ENCODE measurements at regions not wholly inside any gene's neighbourhood (a gene's known extent, or its start where the extent isn't known, plus 50 kb on each side); places are given as distances from the start of the nearest gene placed in this dataset.

GRCh38 chr1:98045767-98046641, 125.2 kb upstream of the DPYD start:
- Histone ChIP-seq H3K9me3 (ENCODE audit: control insufficient read depth in 2 of 3, low read length in 3 of 3) (no peaks in the 10 kb centered on the region), H3K4me3 (ENCODE audit: low read length) (no peak overlapping the region), H3K27me3 (ENCODE audit: control insufficient read depth in 2 of 2, insufficient read depth in 2 of 2, low read length in 2 of 2) (peaks cover 19 to 45% of the 10 kb centered on the region in 2 donors), H3K27ac (ENCODE audit: low read depth, low read length) (no peak overlapping the region), H3K4me1 (ENCODE audit: control insufficient read depth in 2 of 2, insufficient read depth in 2 of 2, low read length in 2 of 2) (peaks cover 6 to 16% of the 10 kb centered on the region in 2 donors), H3K36me3 (ENCODE audit: control insufficient read depth in 2 of 3, insufficient read depth in 3 of 3, low read length in 3 of 3) (no peaks in the 10 kb centered on the region)
- peak in 2 of 9 donors; percentile 7 to 25 for DNase-seq
- ATAC-seq, result peak; percentile 18
- Mint-ChIP-seq H3K4me3 (peak overlapping the region; percentile 60 to 86 (median 72)), H3K27me3 (peaks cover 74 to 80% (median 78%) of the 10 kb centered on the region in 5 donors), H3K27ac (no peak overlapping the region), H3K4me1 (peaks cover 13 to 44% (median 37%) of the 10 kb centered on the region in 7 donors), H3K9me3 (peaks cover 0 to 10% (median 2%) of the 10 kb centered on the region in 11 donors), H3K36me3 (peaks cover 0 to 4% (median 0%) of the 10 kb centered on the region in 5 donors)
- ChIA-PET POLR2A (no interaction called here), CTCF (no interaction called here)
- intact Hi-C loops (cut with micrococcal nuclease), result loop anchor here in 1 of 2 donors (10.0 kb wide), 1 partner anchor 451 kb away; no protein-coding TSS in a partner anchor

DNA sequence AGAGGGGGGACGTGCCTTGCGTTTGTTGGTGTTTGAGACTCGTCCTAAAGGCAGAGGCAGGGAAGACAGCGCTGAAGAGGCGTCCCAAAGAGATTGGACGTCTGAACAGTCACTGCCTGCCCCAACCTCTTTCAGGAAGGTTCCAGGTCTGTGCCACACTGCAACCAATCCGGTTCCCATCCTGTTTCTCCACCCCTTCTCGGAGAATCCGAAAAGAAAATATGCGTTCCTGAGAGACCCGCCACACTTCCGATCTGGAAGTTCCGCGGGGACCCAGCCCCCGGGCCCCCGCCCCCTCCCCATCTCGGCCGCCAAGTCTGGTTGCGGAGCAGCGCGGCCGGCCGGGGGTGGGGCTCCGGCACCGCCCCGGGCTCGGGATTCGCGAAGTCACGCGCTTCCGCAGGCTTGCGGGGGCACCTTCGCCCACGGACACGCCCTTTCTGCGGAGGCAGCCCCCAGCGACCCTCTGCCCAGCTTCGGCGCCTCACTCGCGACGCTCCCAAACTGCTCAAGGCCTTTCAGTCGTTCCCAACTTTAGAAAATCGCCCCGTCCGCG, 124.5 kb upstream of the DPYD start:
- intact Hi-C loops (cut with micrococcal nuclease), result loop anchor here in 1 of 2 donors (10.0 kb wide), 1 partner anchor 450 kb away; no protein-coding TSS in a partner anchor

GRCh38 chr1:98044766-98045165, 123.9 kb upstream of the DPYD start:
- H3K9me3 ChIP-seq (ENCODE audit: control insufficient read depth in 2 of 3, low read length in 3 of 3), result no peaks in the 10 kb centered on the region
- H3K27ac Mint-ChIP-seq, result no peak overlapping the region
- ChIA-PET CTCF (no interaction called here), POLR2A (no interaction called here)
- DNase-seq, result no peak
- peaks cover 6 to 16% of the 10 kb centered on the region in 2 donors for H3K4me1 ChIP-seq (ENCODE audit: control insufficient read depth in 2 of 2, insufficient read depth in 2 of 2, low read length in 2 of 2)
- no peak overlapping the region for H3K27ac ChIP-seq (ENCODE audit: low read depth, low read length)
- peaks cover 64 to 78% (median 67%) of the 10 kb centered on the region in 5 donors for H3K27me3 Mint-ChIP-seq
- peak overlapping the region; percentile 48 to 86 (median 76) for H3K4me3 Mint-ChIP-seq
- no peaks in the 10 kb centered on the region for H3K36me3 ChIP-seq (ENCODE audit: control insufficient read depth in 2 of 3, insufficient read depth in 3 of 3, low read length in 3 of 3)
- H3K4me1 Mint-ChIP-seq, result peaks cover 13 to 43% (median 37%) of the 10 kb centered on the region in 7 donors
- no peak for ATAC-seq
- peak overlapping the region; percentile 4 for H3K4me3 ChIP-seq (ENCODE audit: low read length)
- intact Hi-C loops (cut with micrococcal nuclease), result loop anchor here in 1 of 2 donors (10.0 kb wide), 1 partner anchor 450 kb away; no protein-coding TSS in a partner anchor
- H3K36me3 Mint-ChIP-seq, result peaks cover 0 to 4% (median 0%) of the 10 kb centered on the region in 5 donors
- H3K27me3 ChIP-seq (ENCODE audit: control insufficient read depth in 2 of 2, insufficient read depth in 2 of 2, low read length in 2 of 2), result peaks cover 18 to 38% of the 10 kb centered on the region in 2 donors
- H3K9me3 Mint-ChIP-seq, result peaks cover 0 to 10% (median 2%) of the 10 kb centered on the region in 11 donors

More for the DNA sequence above, 124.5 kb upstream of the DPYD start:
- H3K4me1 Mint-ChIP-seq, result peaks cover 13 to 44% (median 37%) of the 10 kb centered on the region in 7 donors
- POLR2A ChIA-PET, result no interaction called here
- Histone ChIP-seq H3K4me1 (ENCODE audit: control insufficient read depth in 2 of 2, insufficient read depth in 2 of 2, low read length in 2 of 2) (peaks cover 6 to 16% of the 10 kb centered on the region in 2 donors), H3K27me3 (ENCODE audit: control insufficient read depth in 2 of 2, insufficient read depth in 2 of 2, low read length in 2 of 2) (peaks cover 19 to 40% of the 10 kb centered on the region in 2 donors), H3K9me3 (ENCODE audit: control insufficient read depth in 2 of 3, low read length in 3 of 3) (no peaks in the 10 kb centered on the region), H3K27ac (ENCODE audit: low read depth, low read length) (no peak overlapping the region), H3K4me3 (ENCODE audit: low read length) (peak overlapping the region; percentile 4), H3K36me3 (ENCODE audit: control insufficient read depth in 2 of 3, insufficient read depth in 3 of 3, low read length in 3 of 3) (no peaks in the 10 kb centered on the region)
- H3K9me3 Mint-ChIP-seq, result peaks cover 0 to 10% (median 2%) of the 10 kb centered on the region in 11 donors
- CTCF ChIA-PET, result no interaction called here
- peaks cover 0 to 4% (median 0%) of the 10 kb centered on the region in 5 donors for H3K36me3 Mint-ChIP-seq
- DNase-seq (peak in 1 of 9 donors; percentile 41), ATAC-seq (no peak)
- peak overlapping the region; percentile 48 to 86 (median 78) for H3K4me3 Mint-ChIP-seq
- H3K27ac Mint-ChIP-seq, result no peak overlapping the region
- H3K27me3 Mint-ChIP-seq, result peaks cover 69 to 80% (median 72%) of the 10 kb centered on the region in 5 donors

DNA sequence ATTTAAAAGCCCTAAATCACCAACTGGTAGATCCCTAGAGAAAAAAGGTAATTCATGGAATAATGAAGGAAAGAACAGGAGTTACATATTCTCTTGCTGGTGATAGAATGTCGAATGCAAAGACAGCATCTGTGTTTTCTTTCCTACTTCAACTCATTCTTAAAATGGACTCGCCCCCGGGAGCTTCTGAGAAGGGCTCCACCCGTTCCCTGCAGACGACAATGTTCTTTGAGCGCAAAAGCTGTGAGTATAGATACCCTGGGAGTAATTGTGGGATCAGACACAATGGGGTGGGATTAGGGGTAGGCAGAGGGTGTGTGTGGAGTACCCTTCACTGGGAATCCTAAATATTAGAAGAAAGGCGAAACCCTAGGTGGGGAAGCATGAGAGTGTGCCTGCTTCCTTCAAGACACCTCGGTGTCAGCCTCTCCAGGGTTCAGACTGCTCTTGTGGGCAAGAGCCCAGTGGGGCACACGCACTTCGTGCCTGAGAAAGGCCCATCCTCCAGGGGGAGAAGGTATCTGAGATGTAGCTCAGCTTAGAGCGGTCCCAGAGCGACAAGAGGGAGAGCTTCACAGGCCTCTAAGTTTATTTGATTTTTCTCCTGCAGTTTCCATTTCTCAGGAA, 123.3 kb upstream of the DPYD start:
- Mint-ChIP-seq H3K27ac (no peak overlapping the region), H3K27me3 (peaks cover 59 to 73% (median 61%) of the 10 kb centered on the region in 5 donors), H3K4me1 (peaks cover 8 to 37% (median 31%) of the 10 kb centered on the region in 7 donors), H3K4me3 (peak overlapping the region; percentile 14 to 86 (median 62)), H3K9me3 (peaks cover 0 to 10% (median 2%) of the 10 kb centered on the region in 11 donors), H3K36me3 (peaks cover 0 to 4% (median 0%) of the 10 kb centered on the region in 5 donors)
- no peak overlapping the region for H3K4me3 ChIP-seq (ENCODE audit: low read length)
- intact Hi-C loops (cut with micrococcal nuclease), result loop anchor here in 1 of 2 donors (10.0 kb wide), 1 partner anchor 449 kb away; no protein-coding TSS in a partner anchor
- no peak overlapping the region for H3K27ac ChIP-seq (ENCODE audit: low read depth, low read length)
- ChIA-PET CTCF (no interaction called here), POLR2A (interaction anchor here (0.7 kb wide), 1 partner anchor 234 kb away, joined by 5 read pairs; no protein-coding TSS in a partner anchor)
- ATAC-seq, result no peak
- no peaks in the 10 kb centered on the region for H3K9me3 ChIP-seq (ENCODE audit: control insufficient read depth in 2 of 3, low read length in 3 of 3)
- H3K4me1 ChIP-seq (ENCODE audit: control insufficient read depth in 2 of 2, insufficient read depth in 2 of 2, low read length in 2 of 2), result peaks cover 6 to 16% of the 10 kb centered on the region in 2 donors
- peaks cover 12 to 38% of the 10 kb centered on the region in 2 donors for H3K27me3 ChIP-seq (ENCODE audit: control insufficient read depth in 2 of 2, insufficient read depth in 2 of 2, low read length in 2 of 2)
- no peak for DNase-seq
- no peaks in the 10 kb centered on the region for H3K36me3 ChIP-seq (ENCODE audit: control insufficient read depth in 2 of 3, insufficient read depth in 3 of 3, low read length in 3 of 3)

- Histone ChIP-seq H3K27me3 (ENCODE audit: control insufficient read depth in 2 of 2, insufficient read depth in 2 of 2, low read length in 2 of 2) (no peaks in the 10 kb centered on the region), H3K27ac (ENCODE audit: low read depth, low read length) (no peak overlapping the region), H3K9me3 (ENCODE audit: control insufficient read depth in 2 of 3, low read length in 3 of 3) (no peaks in the 10 kb centered on the region), H3K36me3 (ENCODE audit: control insufficient read depth in 2 of 3, insufficient read depth in 3 of 3, low read length in 3 of 3) (no peaks in the 10 kb centered on the region), H3K4me1 (ENCODE audit: control insufficient read depth in 2 of 2, insufficient read depth in 2 of 2, low read length in 2 of 2) (no peaks in the 10 kb centered on the region), H3K4me3 (ENCODE audit: low read length) (no peak overlapping the region)
- no peak for ATAC-seq
- intact Hi-C loops (cut with micrococcal nuclease), result no loop called here
- no peak overlapping the region for H3K4me3 Mint-ChIP-seq
- no peak for DNase-seq
- CTCF ChIA-PET, result no interaction called here
- H3K4me1 Mint-ChIP-seq, result peaks cover 0 to 2% (median 0%) of the 10 kb centered on the region in 7 donors
- POLR2A ChIA-PET, result no interaction called here
- no peak overlapping the region for H3K27ac Mint-ChIP-seq
- no peaks in the 10 kb centered on the region for H3K36me3 Mint-ChIP-seq
- H3K9me3 Mint-ChIP-seq, result no peaks in the 10 kb centered on the region
- peaks cover 7 to 39% (median 16%) of the 10 kb centered on the region in 5 donors for H3K27me3 Mint-ChIP-seq
Observed at GRCh38 chr1:98035602-98036002, 114.8 kb upstream of the DPYD start.

- H3K9me3 ChIP-seq (ENCODE audit: control insufficient read depth in 2 of 3, low read length in 3 of 3), result no peaks in the 10 kb centered on the region
- Mint-ChIP-seq H3K27me3 (peaks cover 7 to 33% (median 13%) of the 10 kb centered on the region in 5 donors), H3K4me1 (peaks cover 0 to 2% (median 0%) of the 10 kb centered on the region in 7 donors), H3K4me3 (no peak overlapping the region), H3K36me3 (no peaks in the 10 kb centered on the region), H3K27ac (no peak overlapping the region), H3K9me3 (no peaks in the 10 kb centered on the region)
- H3K27me3 ChIP-seq (ENCODE audit: control insufficient read depth in 2 of 2, insufficient read depth in 2 of 2, low read length in 2 of 2), result no peaks in the 10 kb centered on the region
- intact Hi-C loops (cut with micrococcal nuclease), result no loop called here
- no peaks in the 10 kb centered on the region for H3K4me1 ChIP-seq (ENCODE audit: control insufficient read depth in 2 of 2, insufficient read depth in 2 of 2, low read length in 2 of 2)
- no peak for ATAC-seq
- H3K27ac ChIP-seq (ENCODE audit: low read depth, low read length), result no peak overlapping the region
- ChIA-PET POLR2A (no interaction called here), CTCF (no interaction called here)
- H3K36me3 ChIP-seq (ENCODE audit: control insufficient read depth in 2 of 3, insufficient read depth in 3 of 3, low read length in 3 of 3), result no peaks in the 10 kb centered on the region
- no peak for DNase-seq
- H3K4me3 ChIP-seq (ENCODE audit: low read length), result no peak overlapping the region
Observed at GRCh38 chr1:98034505-98034904, 113.7 kb upstream of the DPYD start.

Data from naive thymus-derived CD4-positive, alpha-beta T cell (primary cell).